ENCODE measurements at regions not wholly inside any gene's neighbourhood (a gene's known extent, or its start where the extent isn't known, plus 50 kb on each side); places are given as distances from the start of the nearest gene placed in this dataset.

GRCh38 chr6:163955096-163955495 lies 540.6 kb downstream of the QKI start:
- peak; percentile 67 for DNase-seq
- H3K9me3 ChIP-seq (ENCODE audit: low read depth) = no peaks in the 10 kb centered on the region
- H3K4me3 ChIP-seq = no peak overlapping the region
- H3K4me1 ChIP-seq (ENCODE audit: insufficient read depth) = peaks cover 4% of the 10 kb centered on the region; the same call in 1 of the 2 replicates
- H3K79me2 ChIP-seq (ENCODE audit: insufficient read depth) = no peaks in the 10 kb centered on the region
- H3K36me3 ChIP-seq (ENCODE audit: low read depth) = no peaks in the 10 kb centered on the region
- 58 to 69% methylated on average over 4 of the region's 4 CpGs for WGBS, 2 experiments (ENCODE audit: low coverage in 1 of 2, low lambda C conversion rate in 2 of 2, missing lambda C conversion rate in 2 of 2)
- no peak overlapping the region for H3K27ac ChIP-seq
- no peaks in the 10 kb centered on the region for H3K9me2 ChIP-seq (ENCODE audit: insufficient read depth)
- in situ Hi-C loops (cut with MboI) = loop anchor here (10.0 to 25.0 kb wide), 3 partner anchors 520 to 1093 kb away; no protein-coding TSS in a partner anchor
- no peak overlapping the region for H3K9ac ChIP-seq
- H4K20me1 ChIP-seq (ENCODE audit: insufficient read depth) = no peaks in the 10 kb centered on the region
- peaks cover 3% of the 10 kb centered on the region; the same call in 1 of the 2 replicates for H3K27me3 ChIP-seq (replicated peaks; ENCODE audit: insufficient read depth)
- H2AFZ ChIP-seq = no peak overlapping the region
- TF ChIP-seq EZH2 (IDR thresholded peaks at IDR 0.05; ENCODE audit: insufficient read depth, poor library complexity, severe bottlenecking) = no peak
- 0 out of 2 replicates have a peak, but pooled peaks cover 10% of the 10 kb centered on the region for H3F3A ChIP-seq (ENCODE audit: insufficient read depth)
- no peak overlapping the region for H3K4me2 ChIP-seq (ENCODE audit: unreplicated experiment)

GRCh38 chr6:163954088-163954775 lies 539.7 kb downstream of the QKI start:
- Histone ChIP-seq H4K20me1 (ENCODE audit: insufficient read depth) (no peaks in the 10 kb centered on the region), H2AFZ (no peak overlapping the region), H3K27me3 (replicated peaks; ENCODE audit: insufficient read depth) (no peaks in the 10 kb centered on the region), H3K9me3 (ENCODE audit: low read depth) (no peaks in the 10 kb centered on the region), H3K27ac (no peak overlapping the region), H3K9me2 (ENCODE audit: insufficient read depth) (no peaks in the 10 kb centered on the region), H3K4me1 (ENCODE audit: insufficient read depth) (peaks cover 4% of the 10 kb centered on the region; the same call in 1 of the 2 replicates), H3K79me2 (ENCODE audit: insufficient read depth) (no peaks in the 10 kb centered on the region), H3K9ac (no peak overlapping the region), H3K36me3 (ENCODE audit: low read depth) (no peaks in the 10 kb centered on the region), H3K4me2 (ENCODE audit: unreplicated experiment) (no peak overlapping the region), H3F3A (ENCODE audit: insufficient read depth) (0 out of 2 replicates have a peak, but pooled peaks cover 10% of the 10 kb centered on the region), H3K4me3 (no peak overlapping the region)
- WGBS, 2 experiments (ENCODE audit: low coverage in 1 of 2, low lambda C conversion rate in 2 of 2, missing lambda C conversion rate in 2 of 2) = 53 to 54% methylated on average over 5 of the region's 5 CpGs
- TF ChIP-seq EZH2phosphoT487 (IDR thresholded peaks at IDR 0.05; ENCODE audit: insufficient read depth, low read depth) (no peak), EZH2 (IDR thresholded peaks at IDR 0.05; ENCODE audit: insufficient read depth, poor library complexity, severe bottlenecking) (no peak)
- in situ Hi-C loops (cut with MboI) = loop anchor here (10.0 to 25.0 kb wide), 3 partner anchors 519 to 1092 kb away; no protein-coding TSS in a partner anchor
- DNase-seq = no peak

- Histone ChIP-seq H3K9me2 (ENCODE audit: insufficient read depth) (no peaks in the 10 kb centered on the region), H3K27ac (no peak overlapping the region), H3K9ac (no peak overlapping the region), H3K4me3 (no peak overlapping the region), H3K79me2 (ENCODE audit: insufficient read depth) (no peaks in the 10 kb centered on the region), H3K4me1 (ENCODE audit: insufficient read depth) (peaks cover 4% of the 10 kb centered on the region; the same call in 1 of the 2 replicates), H3K4me2 (ENCODE audit: unreplicated experiment) (no peak overlapping the region), H3F3A (ENCODE audit: insufficient read depth) (0 out of 2 replicates have a peak, but pooled peaks cover 10% of the 10 kb centered on the region), H3K27me3 (replicated peaks; ENCODE audit: insufficient read depth) (no peaks in the 10 kb centered on the region), H3K36me3 (ENCODE audit: low read depth) (no peaks in the 10 kb centered on the region), H4K20me1 (ENCODE audit: insufficient read depth) (no peaks in the 10 kb centered on the region), H3K9me3 (ENCODE audit: low read depth) (no peaks in the 10 kb centered on the region), H2AFZ (no peak overlapping the region)
- DNase-seq = no peak
- in situ Hi-C loops (cut with MboI) = loop anchor here (10.0 to 25.0 kb wide), 3 partner anchors 517 to 1090 kb away; no protein-coding TSS in a partner anchor
- TF ChIP-seq EZH2 (IDR thresholded peaks at IDR 0.05; ENCODE audit: insufficient read depth, poor library complexity, severe bottlenecking) (no peak), EZH2phosphoT487 (IDR thresholded peaks at IDR 0.05; ENCODE audit: insufficient read depth, low read depth) (no peak)
- 87 to 89% methylated on average over 6 of the region's 6 CpGs for WGBS, 2 experiments (ENCODE audit: low coverage in 1 of 2, low lambda C conversion rate in 2 of 2, missing lambda C conversion rate in 2 of 2)
Observed at GRCh38 chr6:163952005-163952404, 537.5 kb downstream of the QKI start.

GRCh38 chr6:163951326-163951725 lies 536.8 kb downstream of the QKI start:
- Histone ChIP-seq H3K27ac (no peak overlapping the region), H3K4me2 (ENCODE audit: unreplicated experiment) (no peak overlapping the region), H4K20me1 (ENCODE audit: insufficient read depth) (no peaks in the 10 kb centered on the region), H3F3A (ENCODE audit: insufficient read depth) (0 out of 2 replicates have a peak, but pooled peaks cover 10% of the 10 kb centered on the region), H3K9ac (no peak overlapping the region), H3K4me3 (no peak overlapping the region), H3K9me3 (ENCODE audit: low read depth) (no peaks in the 10 kb centered on the region), H3K79me2 (ENCODE audit: insufficient read depth) (no peaks in the 10 kb centered on the region), H3K4me1 (ENCODE audit: insufficient read depth) (peaks cover 2% of the 10 kb centered on the region; the same call in 1 of the 2 replicates), H3K36me3 (ENCODE audit: low read depth) (no peaks in the 10 kb centered on the region), H3K27me3 (replicated peaks; ENCODE audit: insufficient read depth) (peaks cover 4% of the 10 kb centered on the region; the same call in 1 of the 2 replicates), H2AFZ (no peak overlapping the region), H3K9me2 (ENCODE audit: insufficient read depth) (no peaks in the 10 kb centered on the region)
- WGBS, 2 experiments (ENCODE audit: low coverage in 1 of 2, low lambda C conversion rate in 2 of 2, missing lambda C conversion rate in 2 of 2) = 88 to 90% methylated on average over 5 of the region's 5 CpGs
- in situ Hi-C loops (cut with MboI) = loop anchor here (10.0 to 25.0 kb wide), 3 partner anchors 517 to 1089 kb away; no protein-coding TSS in a partner anchor
- TF ChIP-seq EZH2 (IDR thresholded peaks at IDR 0.05; ENCODE audit: insufficient read depth, poor library complexity, severe bottlenecking) (no peak), EZH2phosphoT487 (IDR thresholded peaks at IDR 0.05; ENCODE audit: insufficient read depth, low read depth) (no peak)
- DNase-seq = no peak
